PFSK-1 (cell line): ENCODE measurements at regions not wholly inside any gene's neighbourhood (a gene's known extent, or its start where the extent isn't known, plus 50 kb on each side); places are given as distances from the start of the nearest gene placed in this dataset.

Experiments used
- FOXP2 ChIP-seq: optimal IDR thresholded peaks from 2 replicates; pipeline ENCODE3; 2011; ENCODE audit warnings: borderline replicate concordance, control low read depth, inconsistent platforms; ENCODE audit not compliant: insufficient read depth; ENCODE audit errors: extremely low read length, extremely low read depth
- POLR2AphosphoS5 ChIP-seq: IDR thresholded peaks from 2 replicates; pipeline ENCODE4 v1.6.1; 2012; ENCODE audit warnings: low read depth, mild to moderate bottlenecking, control low read depth, low read length, moderate library complexity
- REST ChIP-seq, 2 experiments: IDR thresholded peaks; 2 replicates each; pipeline versions ENCODE4 v1.6.1 to v1.8.0; 2011 to 2012; ENCODE audit warnings: low read depth in 2 of 2, low read length in 2 of 2, control low read depth in 1 of 2, inconsistent platforms in 1 of 2, mild to moderate bottlenecking in 1 of 2, moderate library complexity in 1 of 2; ENCODE audit not compliant: insufficient read depth in 1 of 2
- SIN3A ChIP-seq: IDR thresholded peaks from 2 replicates; pipeline ENCODE4 v1.6.1; 2012; ENCODE audit warnings: mild to moderate bottlenecking, low read length, moderate library complexity, borderline replicate concordance; ENCODE audit not compliant: insufficient read depth
- TAF1 ChIP-seq: IDR thresholded peaks from 2 replicates; pipeline ENCODE4 v1.6.1; 2012; ENCODE audit warnings: low read length, control low read depth, borderline replicate concordance; ENCODE audit not compliant: insufficient read depth

- TF ChIP-seq FOXP2 (no peak), SIN3A (no peak), TAF1 (no peak), REST (IDR thresholded peaks at IDR 0.05; ENCODE audit: insufficient read depth in 1 of 2, low read depth in 2 of 2, low read length in 2 of 2) (no peak), POLR2AphosphoS5 (no peak)
Observed at GRCh38 chr15:39299486-39300267, 281.2 kb upstream of the THBS1 start.

DNA sequence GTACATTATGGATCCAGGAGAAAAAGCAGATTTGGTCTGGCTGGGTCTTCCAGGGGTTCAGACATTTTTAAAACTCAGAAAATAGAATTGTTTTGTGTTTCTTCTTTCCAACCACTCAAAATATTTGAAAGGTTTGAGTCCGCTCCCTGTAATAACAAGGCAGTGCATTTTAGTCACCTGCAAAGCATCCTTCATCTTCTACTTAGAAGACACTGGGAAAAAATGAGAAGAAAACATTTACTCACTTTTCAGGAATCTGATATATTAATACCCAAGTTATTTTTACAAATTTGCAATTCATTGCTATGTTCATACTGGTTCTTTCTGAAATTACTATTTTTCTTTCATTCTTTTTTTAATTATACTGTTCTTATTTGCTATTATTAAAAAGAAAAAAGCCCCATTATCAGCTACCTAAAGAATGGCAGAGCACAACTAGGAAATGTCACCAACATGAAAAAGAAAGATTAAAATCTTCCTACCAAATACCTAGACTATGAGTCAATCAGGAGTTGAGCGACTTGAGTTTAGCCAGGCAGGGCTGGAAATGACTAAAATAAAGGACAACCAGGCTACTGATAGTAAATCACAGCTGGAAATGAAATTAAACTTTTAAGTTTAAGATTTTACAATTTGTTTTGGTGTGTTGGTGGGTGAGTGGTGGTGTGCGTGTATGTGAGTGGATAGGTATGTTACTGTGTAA lies 280.3 kb upstream of the THBS1 start:
- TF ChIP-seq TAF1, result no peak

- TF ChIP-seq POLR2AphosphoS5 (no peak), REST (IDR thresholded peaks at IDR 0.05; ENCODE audit: insufficient read depth in 1 of 2, low read depth in 2 of 2, low read length in 2 of 2) (no peak), FOXP2 (no peak), SIN3A (no peak), TAF1 (no peak)
Observed at GRCh38 chr15:39301589-39301999, 279.3 kb upstream of the THBS1 start.

DNA sequence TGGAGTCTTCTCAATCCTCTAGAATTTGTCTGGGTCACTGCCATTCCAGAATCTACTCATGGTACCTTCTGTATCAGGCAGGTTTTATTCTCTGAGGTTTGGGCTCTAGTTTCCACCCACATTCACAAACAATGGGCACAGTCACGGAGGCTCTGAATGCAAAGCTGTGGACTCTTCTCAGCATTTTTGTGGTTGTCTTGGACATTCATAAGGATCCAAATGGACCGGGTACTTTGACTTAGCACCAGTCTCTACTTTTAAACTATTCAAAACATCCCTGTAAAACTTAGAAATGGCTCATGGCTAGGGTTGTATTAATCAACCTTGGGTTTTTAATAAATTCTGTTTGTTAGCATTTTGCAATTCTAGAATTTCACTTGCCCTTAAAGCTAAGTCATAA lies 277.9 kb upstream of the THBS1 start:
- no peak for TF ChIP-seq SIN3A
- TF ChIP-seq FOXP2, result no peak

DNA sequence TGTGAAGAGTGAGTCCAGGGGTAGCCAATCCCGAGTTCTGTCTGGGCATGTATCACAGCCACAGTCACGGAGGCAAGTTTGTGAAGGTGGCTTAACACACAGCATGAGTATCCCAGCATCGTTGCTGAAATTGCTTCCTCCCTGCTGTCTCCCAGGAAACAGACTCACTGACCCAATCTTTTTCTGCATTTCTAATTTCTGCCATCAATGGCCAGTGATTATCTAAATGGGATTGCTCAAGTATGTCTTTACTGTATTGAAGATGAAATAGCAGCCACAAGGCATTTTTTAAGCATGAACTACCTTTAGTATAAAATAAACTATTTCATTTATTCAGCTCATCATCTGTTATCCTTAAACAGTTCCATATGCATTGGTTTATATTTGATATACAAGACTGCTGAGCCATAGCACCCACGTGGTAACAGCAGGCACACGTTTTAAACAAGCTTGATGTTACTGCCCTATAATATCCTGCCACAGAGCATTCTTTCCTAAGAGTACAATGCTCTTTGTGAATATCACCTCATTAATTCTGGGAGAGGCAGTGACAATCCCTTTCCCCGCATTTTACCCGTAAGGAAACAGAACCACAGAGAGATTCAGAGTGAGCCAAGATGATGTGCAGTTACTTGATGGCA lies 276.6 kb upstream of the THBS1 start:
- TF ChIP-seq TAF1 (no peak), SIN3A (no peak), POLR2AphosphoS5 (no peak)

DNA sequence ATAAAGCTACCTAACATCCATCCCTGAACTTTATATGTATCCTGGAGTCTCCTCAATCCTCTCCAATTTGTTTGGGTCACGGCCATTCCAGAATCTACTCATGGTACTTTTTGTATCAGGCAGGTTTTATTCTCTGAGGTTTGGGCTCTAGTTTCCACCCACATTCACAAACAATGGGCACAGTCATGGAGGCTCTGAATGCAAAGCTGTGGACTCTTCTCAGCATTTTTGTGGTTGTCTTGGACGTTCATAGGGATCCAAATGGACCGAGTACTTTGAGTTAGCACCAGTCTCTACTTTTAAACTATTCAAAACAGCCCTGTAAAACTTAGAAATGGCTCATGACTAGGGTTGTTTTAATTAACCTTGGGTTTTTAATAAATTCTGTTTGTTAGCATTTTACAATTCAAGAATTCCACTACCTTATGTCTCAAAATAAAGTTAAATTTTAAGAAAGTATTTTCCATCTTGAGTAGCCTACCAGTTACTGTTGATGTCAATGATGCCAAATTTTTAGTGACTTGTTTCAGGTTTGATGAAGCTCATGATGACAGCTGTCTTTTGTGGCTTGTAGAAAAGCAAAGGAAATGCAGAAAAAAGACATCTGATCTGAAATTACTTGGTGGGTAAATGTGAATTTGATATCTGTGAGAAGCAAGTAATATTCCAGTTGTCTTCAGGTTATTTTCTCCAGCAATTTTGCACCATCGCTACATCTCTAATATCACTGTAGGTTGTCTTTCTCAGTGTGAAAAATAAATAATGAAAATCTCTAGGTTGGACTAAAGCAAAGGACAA lies 275.7 kb upstream of the THBS1 start:
- TF ChIP-seq SIN3A (no peak), REST (IDR thresholded peaks at IDR 0.05; ENCODE audit: insufficient read depth in 1 of 2, low read depth in 2 of 2, low read length in 2 of 2) (no peak), TAF1 (no peak), POLR2AphosphoS5 (no peak), FOXP2 (no peak)
